ENCODE measurements at regions not wholly inside any gene's neighbourhood (a gene's known extent, or its start where the extent isn't known, plus 50 kb on each side); places are given as distances from the start of the nearest gene placed in this dataset.

GRCh38 chr1:163580926-163581325 is 259.2 kb downstream of the NUF2 start:
- TF ChIP-seq GATA2 (IDR thresholded peaks at IDR 0.05; ENCODE audit: low read depth, low read length) (no peak), GATA3 (IDR thresholded peaks at IDR 0.05; ENCODE audit: low read depth, low read length) (no peak)

GRCh38 chr1:163583661-163584181 is 262.0 kb downstream of the NUF2 start:
- TF ChIP-seq GATA2 (IDR thresholded peaks at IDR 0.05; ENCODE audit: low read depth, low read length) (no peak), GATA3 (IDR thresholded peaks at IDR 0.05; ENCODE audit: low read depth, low read length) (no peak)

- TF ChIP-seq GATA3 (IDR thresholded peaks at IDR 0.05; ENCODE audit: low read depth, low read length) (no peak), GATA2 (IDR thresholded peaks at IDR 0.05; ENCODE audit: low read depth, low read length) (no peak)
These were observed 264.0 kb downstream of the NUF2 start for GRCh38 chr1:163585796-163586195.

- TF ChIP-seq GATA3 (IDR thresholded peaks at IDR 0.05; ENCODE audit: low read depth, low read length) (no peak), GATA2 (IDR thresholded peaks at IDR 0.05; ENCODE audit: low read depth, low read length) (no peak)
These were observed 267.0 kb downstream of the NUF2 start for GRCh38 chr1:163588796-163589195.

- TF ChIP-seq GATA2 (IDR thresholded peaks at IDR 0.05; ENCODE audit: low read depth, low read length) (no peak), GATA3 (IDR thresholded peaks at IDR 0.05; ENCODE audit: low read depth, low read length) (no peak)
These were observed 268.0 kb downstream of the NUF2 start for GRCh38 chr1:163589735-163590134.

GRCh38 chr1:163596541-163597258 is 274.9 kb downstream of the NUF2 start:
- TF ChIP-seq GATA2 (IDR thresholded peaks at IDR 0.05; ENCODE audit: low read depth, low read length) = no peak
- TF ChIP-seq GATA3 (IDR thresholded peaks at IDR 0.05; ENCODE audit: low read depth, low read length) = no peak

- TF ChIP-seq GATA2 (IDR thresholded peaks at IDR 0.05; ENCODE audit: low read depth, low read length) (no peak), GATA3 (IDR thresholded peaks at IDR 0.05; ENCODE audit: low read depth, low read length) (no peak)
These were observed 282.6 kb downstream of the NUF2 start for GRCh38 chr1:163604321-163604720.

- TF ChIP-seq GATA3 (IDR thresholded peaks at IDR 0.05; ENCODE audit: low read depth, low read length) = no peak
- no peak for TF ChIP-seq GATA2 (IDR thresholded peaks at IDR 0.05; ENCODE audit: low read depth, low read length)
These were observed 283.1 kb downstream of the NUF2 start for GRCh38 chr1:163604896-163605295.

- TF ChIP-seq GATA3 (IDR thresholded peaks at IDR 0.05; ENCODE audit: low read depth, low read length) (no peak), GATA2 (IDR thresholded peaks at IDR 0.05; ENCODE audit: low read depth, low read length) (no peak)
These were observed 287.2 kb downstream of the NUF2 start for GRCh38 chr1:163608979-163609378.

- TF ChIP-seq GATA3 (IDR thresholded peaks at IDR 0.05; ENCODE audit: low read depth, low read length) (no peak), GATA2 (IDR thresholded peaks at IDR 0.05; ENCODE audit: low read depth, low read length) (no peak)
These were observed 288.1 kb downstream of the NUF2 start for GRCh38 chr1:163609858-163610257.

- TF ChIP-seq GATA3 (IDR thresholded peaks at IDR 0.05; ENCODE audit: low read depth, low read length) = no peak
- no peak for TF ChIP-seq GATA2 (IDR thresholded peaks at IDR 0.05; ENCODE audit: low read depth, low read length)
These were observed 288.7 kb downstream of the NUF2 start for GRCh38 chr1:163610486-163610885.

- TF ChIP-seq GATA3 (IDR thresholded peaks at IDR 0.05; ENCODE audit: low read depth, low read length) (no peak), GATA2 (IDR thresholded peaks at IDR 0.05; ENCODE audit: low read depth, low read length) (no peak)
These were observed 292.6 kb downstream of the NUF2 start for GRCh38 chr1:163614361-163614760.

GRCh38 chr1:163628034-163628773 is 306.4 kb downstream of the NUF2 start:
- TF ChIP-seq GATA3 (IDR thresholded peaks at IDR 0.05; ENCODE audit: low read depth, low read length) = no peak
- no peak for TF ChIP-seq GATA2 (IDR thresholded peaks at IDR 0.05; ENCODE audit: low read depth, low read length)

- TF ChIP-seq GATA2 (IDR thresholded peaks at IDR 0.05; ENCODE audit: low read depth, low read length) (no peak), GATA3 (IDR thresholded peaks at IDR 0.05; ENCODE audit: low read depth, low read length) (no peak)
These were observed 310.5 kb downstream of the NUF2 start for GRCh38 chr1:163632269-163632668.

GRCh38 chr1:163633366-163633765 is 311.6 kb downstream of the NUF2 start:
- TF ChIP-seq GATA3 (IDR thresholded peaks at IDR 0.05; ENCODE audit: low read depth, low read length) = no peak
- TF ChIP-seq GATA2 (IDR thresholded peaks at IDR 0.05; ENCODE audit: low read depth, low read length) = no peak
